Activated CD8-positive, alpha-beta memory T cell treated with anti-CD3 and anti-CD28 coated beads for 48 hours (primary cell): ENCODE measurements at regions not wholly inside any gene's neighbourhood (a gene's known extent, or its start where the extent isn't known, plus 50 kb on each side); places are given as distances from the start of the nearest gene placed in this dataset.
"Not testable (repeated sequence)": the region's sequence is repeated elsewhere in the genome, so short reads cannot be mapped to it uniquely, and the experiment has no call there.

ENCODE experiments used
- DNase-seq, 3 experiments: peaks; one replicate each; pipeline ENCODE4 v3.0.0-alpha.2; 2020; ENCODE audit warnings: low read depth in 2 of 3, low spot score in 2 of 3

GRCh38 chr9:30982301-30982700 is 1402.1 kb upstream of the ACO1 start:
- DNase-seq: no peak

- no peak for DNase-seq
Observed at GRCh38 chr9:30995956-30996738, 1388.3 kb upstream of the ACO1 start.

GRCh38 chr9:30996761-30997160 is 1387.7 kb upstream of the ACO1 start:
- DNase-seq: no peak

GRCh38 chr9:30997291-30997690 is 1387.2 kb upstream of the ACO1 start:
- DNase-seq: no peak

GRCh38 chr9:31005086-31005665 is 1379.3 kb upstream of the ACO1 start:
- DNase-seq: no peak

GRCh38 chr9:31013371-31013770 is 1371.1 kb upstream of the ACO1 start:
- no peak for DNase-seq

GRCh38 chr9:31023847-31024246 is 1360.6 kb upstream of the ACO1 start:
- no peak for DNase-seq

- DNase-seq: no peak
Observed at GRCh38 chr9:31027678-31028077, 1356.8 kb upstream of the ACO1 start.

GRCh38 chr9:31028137-31028536 is 1356.3 kb upstream of the ACO1 start:
- DNase-seq: no peak

- DNase-seq: no peak
Observed at GRCh38 chr9:31030741-31031202, 1353.7 kb upstream of the ACO1 start.

GRCh38 chr9:31032206-31032605 is 1352.2 kb upstream of the ACO1 start:
- DNase-seq: no peak

GRCh38 chr9:31034311-31034710 is 1350.1 kb upstream of the ACO1 start:
- no peak for DNase-seq

GRCh38 chr9:31040564-31040963 is 1343.9 kb upstream of the ACO1 start:
- DNase-seq: no peak

GRCh38 chr9:31045810-31046209 is 1338.6 kb upstream of the ACO1 start:
- DNase-seq: no peak

- DNase-seq: not testable (repeated sequence)
Observed at GRCh38 chr9:31061592-31061991, 1322.9 kb upstream of the ACO1 start.

- no peak for DNase-seq
Observed at GRCh38 chr9:31065691-31066090, 1318.8 kb upstream of the ACO1 start.

GRCh38 chr9:31067418-31067817 is 1317.0 kb upstream of the ACO1 start:
- no peak for DNase-seq

GRCh38 chr9:31071606-31072286 is 1312.7 kb upstream of the ACO1 start:
- DNase-seq: no peak

GRCh38 chr9:31078175-31078574 is 1306.3 kb upstream of the ACO1 start:
- DNase-seq: no peak

- no peak for DNase-seq
Observed at GRCh38 chr9:31084350-31084749, 1300.1 kb upstream of the ACO1 start.

- no peak for DNase-seq
Observed at GRCh38 chr9:31089549-31090221, 1294.8 kb upstream of the ACO1 start.

GRCh38 chr9:31100311-31100710 is 1284.1 kb upstream of the ACO1 start:
- DNase-seq: no peak
